GM12878 (cell line): ENCODE measurements at regions not wholly inside any gene's neighbourhood (a gene's known extent, or its start where the extent isn't known, plus 50 kb on each side); places are given as distances from the start of the nearest gene placed in this dataset.

Experiments used
- ATAC-seq: fragments of 200-7000 bp; cut with Tn5 transposase; 3 replicates; pipeline ENCODE4 v1.9.1; 2020; ENCODE audit warnings: mild to moderate bottlenecking, moderate library complexity
- BruUV-seq: library from RNA; stranded (reverse); fragments of 400-500 nt; replicated peaks from 2 replicates; lab custom pipeline; 2021; lab: Mats Ljungman, UMichigan
- CTCF ChIA-PET: fragments of 300-600 bp; sonication (Branson Sonifier 250); formaldehyde crosslinking; extraction: SDS; loops from one replicate; lab custom pipeline; 2021; ENCODE audit warnings: inconsistent platforms; lab: Yijun Ruan, JAX
- POLR2A ChIA-PET: fragments of 350-600 bp; formaldehyde crosslinking; extraction: SDS; loops from one replicate; lab custom pipeline; 2021; ENCODE audit warnings: inconsistent platforms; lab: Charles Lee
- RAD21 ChIA-PET: fragments of 300-600 bp; sonication (Branson Sonifier 250); formaldehyde crosslinking; loops from one replicate; lab custom pipeline; 2023; ENCODE audit warnings: antibody characterized with exemption; ENCODE audit not compliant: unreplicated experiment; lab: Charles Lee
- SMC1A ChIA-PET: fragments of 300-600 bp; sonication (Branson Sonifier 250); formaldehyde crosslinking; loops from one replicate; lab custom pipeline; 2023; ENCODE audit not compliant: unreplicated experiment, uncharacterized antibody; lab: Charles Lee
- DNase-seq: peaks from one replicate; pipeline ENCODE4 v3.0.0-alpha.2; 2011; ENCODE audit warnings: low read depth, low spot score
- FAIRE-seq: peaks from 3 replicates; lab custom pipeline; 2011; peaks lifted over from hg19 to GRCh38; lab: Jason Lieb, UNC
- H2AFZ ChIP-seq: 2 replicates; pipeline ENCODE4 v1.6.0; 2011; ENCODE audit warnings: low read depth, low read length, control low read depth; ENCODE audit not compliant: control insufficient read depth
- H3K27ac ChIP-seq: 2 replicates; pipeline ENCODE4 v1.5.1; 2011; ENCODE audit warnings: control low read depth; ENCODE audit not compliant: control insufficient read depth, insufficient read depth
- H3K27me3 ChIP-seq, 2 experiments: replicated peaks in 1 of 2; 2 replicates each; pipeline versions ENCODE4 v1.6.0 to v1.6.1; 2011; ENCODE audit warnings: low read length in 1 of 2; ENCODE audit not compliant: control insufficient read depth in 2 of 2, insufficient read depth in 2 of 2
- H3K36me3 ChIP-seq, 2 experiments: 2 replicates each; pipeline ENCODE4 v1.5.1; 2011; ENCODE audit warnings: low read length in 1 of 2; ENCODE audit not compliant: control insufficient read depth in 2 of 2, insufficient read depth in 2 of 2
- H3K4me1 ChIP-seq: 2 replicates; pipeline ENCODE4 v1.6.1; 2011; ENCODE audit warnings: mild to moderate bottlenecking, low read length, moderate library complexity, mixed read lengths; ENCODE audit not compliant: control insufficient read depth, insufficient read depth
- H3K4me2 ChIP-seq: 2 replicates; pipeline ENCODE4 v1.6.0; 2011; ENCODE audit warnings: control low read depth; ENCODE audit not compliant: control insufficient read depth, insufficient read depth
- H3K4me3 ChIP-seq: fragments of 200-600 bp; sonication (generic); 2 replicates; pipeline ENCODE4 v1.5.1; 2016
- H3K79me2 ChIP-seq: 2 replicates; pipeline ENCODE4 v1.6.0; 2011; ENCODE audit warnings: low read length; ENCODE audit not compliant: control insufficient read depth, insufficient read depth
- H3K9ac ChIP-seq: 2 replicates; pipeline ENCODE4 v1.8.0; 2011; ENCODE audit warnings: low read length, control low read depth, mixed read lengths; ENCODE audit not compliant: control insufficient read depth, insufficient read depth
- H3K9me3 ChIP-seq: replicated peaks from 3 replicates; pipeline ENCODE4 v1.5.1; 2011; ENCODE audit warnings: mild to moderate bottlenecking, low read length; ENCODE audit not compliant: control insufficient read depth, insufficient read depth
- H4K20me1 ChIP-seq: 2 replicates; pipeline ENCODE4 v1.6.0; 2011; ENCODE audit not compliant: control insufficient read depth, insufficient read depth
- BRCA1 ChIP-seq: IDR thresholded peaks from 2 replicates; pipeline ENCODE4 v1.6.1; 2011; ENCODE audit warnings: low read depth, low read length, improper control_type of control experiment
- KDM1A ChIP-seq: fragments of 200-600 bp; sonication (generic); IDR thresholded peaks from 2 replicates; pipeline ENCODE4 v1.6.1; 2016; ENCODE audit warnings: borderline replicate concordance
- MEF2B ChIP-seq: fragments of 450-650 bp; IDR thresholded peaks from 2 replicates; pipeline ENCODE4 v1.6.1; 2018; ENCODE audit warnings: mild to moderate bottlenecking, moderate library complexity; ENCODE audit not compliant: partially characterized antibody, poor library complexity, severe bottlenecking
- RB1 ChIP-seq: fragments of 450-650 bp; formaldehyde crosslinking; IDR thresholded peaks from 2 replicates; pipeline ENCODE4 v1.6.1; 2017; ENCODE audit warnings: mild to moderate bottlenecking, borderline replicate concordance
- SP1 ChIP-seq: IDR thresholded peaks from one replicate; pipeline ENCODE4 v1.6.1; 2011; ENCODE audit warnings: low read depth, low read length
- TARDBP ChIP-seq: IDR thresholded peaks from 2 replicates; pipeline ENCODE4 v1.6.1; 2016; ENCODE audit warnings: borderline replicate concordance
- ZBED1 ChIP-seq: IDR thresholded peaks from 2 replicates; pipeline ENCODE4 v1.6.1; 2016; ENCODE audit warnings: borderline replicate concordance
- ZNF274 ChIP-seq: IDR thresholded peaks from one replicate; pipeline ENCODE4 v1.8.0; 2011; ENCODE audit not compliant: insufficient read length, insufficient read depth
- WGBS: methylation state at CpG from one replicate; pipeline ENCODE4 v1.1.6; 2016; ENCODE audit warnings: low lambda C conversion rate; ENCODE audit not compliant: insufficient replicate concordance, insufficient coverage; ENCODE audit errors: missing lambda C conversion rate; 5-methylcytosine and 5-hydroxymethylcytosine counted together
- in situ Hi-C: fragments of 300-500 bp; cut with MboI; formaldehyde crosslinking; loops from 9 replicates; pipeline ENCODE4 v1.14.3; 2018; ENCODE audit warnings: mixed read lengths
- intact Hi-C: fragments of 100-400 bp; cut with micrococcal nuclease; formaldehyde crosslinking; loops from one replicate; pipeline ENCODE4 v1.14.2; 2022; ENCODE audit not compliant: unreplicated experiment
- TF ChIP-seq, protein P1 (sequence below): fragments of 450-650 bp; IDR thresholded peaks from 2 replicates; pipeline ENCODE4 v1.6.1; 2017; ENCODE audit warnings: mild to moderate bottlenecking, moderate library complexity
- TF ChIP-seq, protein P2 (sequence below), 3 experiments: IDR thresholded peaks in 2 of 3; conservative IDR thresholded peaks in 1 of 3; 2 replicates each; pipeline ENCODE4 v1.5.1; 2011; ENCODE audit warnings: low read depth in 3 of 3, low read length in 3 of 3, mild to moderate bottlenecking in 3 of 3, control low read depth in 2 of 3, moderate library complexity in 2 of 3, inconsistent platforms in 1 of 3, mixed read lengths in 1 of 3; ENCODE audit not compliant: control insufficient read depth in 2 of 3, insufficient read depth in 1 of 3; ENCODE audit errors: extremely low read depth in 1 of 3
- TF ChIP-seq, protein P3 (sequence below): fragments of 450-650 bp; IDR thresholded peaks from 2 replicates; pipeline ENCODE4 v1.6.1; 2018; ENCODE audit warnings: mild to moderate bottlenecking, low read depth, moderate library complexity; ENCODE audit not compliant: partially characterized antibody
- TF ChIP-seq, protein P4 (sequence below): fragments of 450-650 bp; conservative IDR thresholded peaks from 2 replicates; pipeline ENCODE4 v1.6.1; 2017; ENCODE audit warnings: mild to moderate bottlenecking, moderate library complexity

DNA sequence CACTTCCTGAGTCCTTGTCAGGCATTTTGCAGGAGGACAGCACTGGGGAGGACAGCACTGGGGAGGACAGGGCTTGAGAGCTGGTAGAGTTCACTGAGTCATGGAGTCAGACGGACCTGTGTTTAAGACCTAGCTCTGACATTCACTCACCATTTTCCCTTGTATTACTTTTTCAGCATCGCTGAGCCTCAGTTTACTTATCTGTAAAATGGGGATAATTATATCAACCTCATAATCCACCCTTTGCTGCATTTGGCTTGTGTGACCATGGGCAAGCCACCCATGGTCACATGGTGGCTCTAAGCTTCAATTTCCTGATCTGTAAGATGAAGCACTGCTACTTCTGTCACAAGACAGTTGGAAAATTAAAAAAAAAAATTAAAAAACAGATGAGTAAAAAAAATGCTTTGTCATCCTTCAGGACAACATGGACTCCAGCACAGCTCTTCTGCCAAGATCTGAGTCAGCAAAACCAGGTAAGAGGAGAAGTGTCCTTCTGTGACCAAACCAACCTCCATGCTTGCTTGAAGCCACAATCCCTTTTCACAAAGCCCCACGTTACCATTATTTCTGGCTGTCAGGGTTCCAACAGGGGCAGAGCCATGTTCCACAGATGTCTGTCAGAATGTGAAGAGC is 275.5 kb downstream of the RAB28 start (continued):
- no peak for TF ChIP-seq ZNF274
- TF ChIP-seq RB1 = no peak
- no peak for TF ChIP-seq KDM1A

DNA sequence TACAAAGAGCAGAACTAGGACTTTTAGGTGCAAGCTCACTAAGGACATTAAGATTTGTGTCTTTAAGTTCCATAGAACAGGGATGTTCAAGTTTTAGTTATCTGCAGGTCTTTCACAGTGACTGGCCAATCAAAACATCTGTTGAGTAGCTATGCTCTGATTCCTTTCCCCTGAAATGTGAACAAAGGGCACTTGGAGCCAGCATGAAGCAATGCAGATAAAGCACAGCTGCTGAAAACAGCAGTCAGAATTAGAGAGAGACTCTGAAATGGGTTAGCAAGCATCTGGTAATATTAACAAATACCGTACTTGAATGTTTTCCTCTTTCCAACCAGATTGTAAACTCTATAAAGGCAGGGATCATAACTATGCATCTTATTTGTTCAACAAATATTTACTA is 276.9 kb downstream of the RAB28 start:
- CTCF ChIA-PET = no interaction called here
- no TSS peak for BruUV-seq
- no peak for ATAC-seq
- in situ Hi-C loops = no loop called here
- intact Hi-C loops = no loop called here
- Histone ChIP-seq H4K20me1 (no peaks in the 10 kb centered on the region), H3K27ac (no peak overlapping the region), H2AFZ (no peak overlapping the region), H3K9me3 (no peaks in the 10 kb centered on the region), H3K4me1 (no peaks in the 10 kb centered on the region), H3K9ac (no peak overlapping the region), H3K27me3 (no peaks in the 10 kb centered on the region), H3K36me3 (no peaks in the 10 kb centered on the region), H3K4me3 (no peak overlapping the region), H3K79me2 (no peaks in the 10 kb centered on the region), H3K4me2 (no peak overlapping the region)
- no peak for FAIRE-seq
- SMC1A ChIA-PET = no interaction called here
- DNase-seq = no peak
- WGBS = 82% methylated on average over 1 of the region's 1 CpG
- RAD21 ChIA-PET = no interaction called here
- POLR2A ChIA-PET = no interaction called here
- TF ChIP-seq, protein P1, sequence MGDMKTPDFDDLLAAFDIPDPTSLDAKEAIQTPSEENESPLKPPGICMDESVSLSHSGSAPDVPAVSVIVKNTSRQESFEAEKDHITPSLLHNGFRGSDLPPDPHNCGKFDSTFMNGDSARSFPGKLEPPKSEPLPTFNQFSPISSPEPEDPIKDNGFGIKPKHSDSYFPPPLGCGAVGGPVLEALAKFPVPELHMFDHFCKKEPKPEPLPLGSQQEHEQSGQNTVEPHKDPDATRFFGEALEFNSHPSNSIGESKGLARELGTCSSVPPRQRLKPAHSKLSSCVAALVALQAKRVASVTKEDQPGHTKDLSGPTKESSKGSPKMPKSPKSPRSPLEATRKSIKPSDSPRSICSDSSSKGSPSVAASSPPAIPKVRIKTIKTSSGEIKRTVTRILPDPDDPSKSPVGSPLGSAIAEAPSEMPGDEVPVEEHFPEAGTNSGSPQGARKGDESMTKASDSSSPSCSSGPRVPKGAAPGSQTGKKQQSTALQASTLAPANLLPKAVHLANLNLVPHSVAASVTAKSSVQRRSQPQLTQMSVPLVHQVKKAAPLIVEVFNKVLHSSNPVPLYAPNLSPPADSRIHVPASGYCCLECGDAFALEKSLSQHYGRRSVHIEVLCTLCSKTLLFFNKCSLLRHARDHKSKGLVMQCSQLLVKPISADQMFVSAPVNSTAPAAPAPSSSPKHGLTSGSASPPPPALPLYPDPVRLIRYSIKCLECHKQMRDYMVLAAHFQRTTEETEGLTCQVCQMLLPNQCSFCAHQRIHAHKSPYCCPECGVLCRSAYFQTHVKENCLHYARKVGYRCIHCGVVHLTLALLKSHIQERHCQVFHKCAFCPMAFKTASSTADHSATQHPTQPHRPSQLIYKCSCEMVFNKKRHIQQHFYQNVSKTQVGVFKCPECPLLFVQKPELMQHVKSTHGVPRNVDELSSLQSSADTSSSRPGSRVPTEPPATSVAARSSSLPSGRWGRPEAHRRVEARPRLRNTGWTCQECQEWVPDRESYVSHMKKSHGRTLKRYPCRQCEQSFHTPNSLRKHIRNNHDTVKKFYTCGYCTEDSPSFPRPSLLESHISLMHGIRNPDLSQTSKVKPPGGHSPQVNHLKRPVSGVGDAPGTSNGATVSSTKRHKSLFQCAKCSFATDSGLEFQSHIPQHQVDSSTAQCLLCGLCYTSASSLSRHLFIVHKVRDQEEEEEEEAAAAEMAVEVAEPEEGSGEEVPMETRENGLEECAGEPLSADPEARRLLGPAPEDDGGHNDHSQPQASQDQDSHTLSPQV = no peak
- TF ChIP-seq BRCA1 (no peak), ZBED1 (no peak), SP1 (no peak), MEF2B (no peak), TARDBP (no peak)
- TF ChIP-seq, protein P2, sequence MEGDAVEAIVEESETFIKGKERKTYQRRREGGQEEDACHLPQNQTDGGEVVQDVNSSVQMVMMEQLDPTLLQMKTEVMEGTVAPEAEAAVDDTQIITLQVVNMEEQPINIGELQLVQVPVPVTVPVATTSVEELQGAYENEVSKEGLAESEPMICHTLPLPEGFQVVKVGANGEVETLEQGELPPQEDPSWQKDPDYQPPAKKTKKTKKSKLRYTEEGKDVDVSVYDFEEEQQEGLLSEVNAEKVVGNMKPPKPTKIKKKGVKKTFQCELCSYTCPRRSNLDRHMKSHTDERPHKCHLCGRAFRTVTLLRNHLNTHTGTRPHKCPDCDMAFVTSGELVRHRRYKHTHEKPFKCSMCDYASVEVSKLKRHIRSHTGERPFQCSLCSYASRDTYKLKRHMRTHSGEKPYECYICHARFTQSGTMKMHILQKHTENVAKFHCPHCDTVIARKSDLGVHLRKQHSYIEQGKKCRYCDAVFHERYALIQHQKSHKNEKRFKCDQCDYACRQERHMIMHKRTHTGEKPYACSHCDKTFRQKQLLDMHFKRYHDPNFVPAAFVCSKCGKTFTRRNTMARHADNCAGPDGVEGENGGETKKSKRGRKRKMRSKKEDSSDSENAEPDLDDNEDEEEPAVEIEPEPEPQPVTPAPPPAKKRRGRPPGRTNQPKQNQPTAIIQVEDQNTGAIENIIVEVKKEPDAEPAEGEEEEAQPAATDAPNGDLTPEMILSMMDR (IDR thresholded peaks at IDR 0.05 in 2 of 3, conservative IDR thresholded peaks at IDR 0.05 in 1 of 3; ENCODE audit: control insufficient read depth in 2 of 3, extremely low read depth in 1 of 3, insufficient read depth in 1 of 3, low read depth in 3 of 3, low read length in 3 of 3) = no peak
- TF ChIP-seq, protein P3, sequence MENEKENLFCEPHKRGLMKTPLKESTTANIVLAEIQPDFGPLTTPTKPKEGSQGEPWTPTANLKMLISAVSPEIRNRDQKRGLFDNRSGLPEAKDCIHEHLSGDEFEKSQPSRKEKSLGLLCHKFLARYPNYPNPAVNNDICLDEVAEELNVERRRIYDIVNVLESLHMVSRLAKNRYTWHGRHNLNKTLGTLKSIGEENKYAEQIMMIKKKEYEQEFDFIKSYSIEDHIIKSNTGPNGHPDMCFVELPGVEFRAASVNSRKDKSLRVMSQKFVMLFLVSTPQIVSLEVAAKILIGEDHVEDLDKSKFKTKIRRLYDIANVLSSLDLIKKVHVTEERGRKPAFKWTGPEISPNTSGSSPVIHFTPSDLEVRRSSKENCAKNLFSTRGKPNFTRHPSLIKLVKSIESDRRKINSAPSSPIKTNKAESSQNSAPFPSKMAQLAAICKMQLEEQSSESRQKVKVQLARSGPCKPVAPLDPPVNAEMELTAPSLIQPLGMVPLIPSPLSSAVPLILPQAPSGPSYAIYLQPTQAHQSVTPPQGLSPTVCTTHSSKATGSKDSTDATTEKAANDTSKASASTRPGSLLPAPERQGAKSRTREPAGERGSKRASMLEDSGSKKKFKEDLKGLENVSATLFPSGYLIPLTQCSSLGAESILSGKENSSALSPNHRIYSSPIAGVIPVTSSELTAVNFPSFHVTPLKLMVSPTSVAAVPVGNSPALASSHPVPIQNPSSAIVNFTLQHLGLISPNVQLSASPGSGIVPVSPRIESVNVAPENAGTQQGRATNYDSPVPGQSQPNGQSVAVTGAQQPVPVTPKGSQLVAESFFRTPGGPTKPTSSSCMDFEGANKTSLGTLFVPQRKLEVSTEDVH = no peak
- TF ChIP-seq, protein P4, sequence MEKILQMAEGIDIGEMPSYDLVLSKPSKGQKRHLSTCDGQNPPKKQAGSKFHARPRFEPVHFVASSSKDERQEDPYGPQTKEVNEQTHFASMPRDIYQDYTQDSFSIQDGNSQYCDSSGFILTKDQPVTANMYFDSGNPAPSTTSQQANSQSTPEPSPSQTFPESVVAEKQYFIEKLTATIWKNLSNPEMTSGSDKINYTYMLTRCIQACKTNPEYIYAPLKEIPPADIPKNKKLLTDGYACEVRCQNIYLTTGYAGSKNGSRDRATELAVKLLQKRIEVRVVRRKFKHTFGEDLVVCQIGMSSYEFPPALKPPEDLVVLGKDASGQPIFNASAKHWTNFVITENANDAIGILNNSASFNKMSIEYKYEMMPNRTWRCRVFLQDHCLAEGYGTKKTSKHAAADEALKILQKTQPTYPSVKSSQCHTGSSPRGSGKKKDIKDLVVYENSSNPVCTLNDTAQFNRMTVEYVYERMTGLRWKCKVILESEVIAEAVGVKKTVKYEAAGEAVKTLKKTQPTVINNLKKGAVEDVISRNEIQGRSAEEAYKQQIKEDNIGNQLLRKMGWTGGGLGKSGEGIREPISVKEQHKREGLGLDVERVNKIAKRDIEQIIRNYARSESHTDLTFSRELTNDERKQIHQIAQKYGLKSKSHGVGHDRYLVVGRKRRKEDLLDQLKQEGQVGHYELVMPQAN = no peak
